ENCODE measurements at regions not wholly inside any gene's neighbourhood (a gene's known extent, or its start where the extent isn't known, plus 50 kb on each side); places are given as distances from the start of the nearest gene placed in this dataset.
A peak's percentile ranks its signal among the peaks of the same experiment; 100 is the strongest.
"Not testable (repeated sequence)": the region's sequence is repeated elsewhere in the genome, so short reads cannot be mapped to it uniquely, and the experiment has no call there.

- DNase-seq (ENCODE audit: low read depth), result peak; percentile 28
These were observed 99.6 kb upstream of the LYZL1 start for GRCh38 chr10:29189256-29189655.

DNA sequence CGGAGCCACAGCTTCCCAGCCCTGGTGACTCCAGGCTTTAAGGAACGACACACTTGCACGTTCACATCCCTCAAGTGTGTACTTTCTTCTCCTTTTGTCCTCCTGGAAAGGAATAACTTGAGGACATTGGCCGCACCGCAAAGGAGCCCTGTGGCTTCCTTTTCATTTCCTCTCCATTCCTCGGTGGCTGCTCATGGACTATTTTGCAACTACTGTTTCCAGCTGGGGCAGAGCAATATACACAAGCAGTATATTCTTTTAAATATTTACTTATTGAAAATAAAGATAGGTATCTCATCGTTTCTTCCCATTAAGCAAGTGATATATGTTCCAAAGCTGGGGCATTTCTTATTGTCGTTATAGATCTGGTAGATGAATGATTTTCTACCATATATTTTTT, 97.2 kb upstream of the LYZL1 start:
- no peak for DNase-seq (ENCODE audit: low read depth)

DNA sequence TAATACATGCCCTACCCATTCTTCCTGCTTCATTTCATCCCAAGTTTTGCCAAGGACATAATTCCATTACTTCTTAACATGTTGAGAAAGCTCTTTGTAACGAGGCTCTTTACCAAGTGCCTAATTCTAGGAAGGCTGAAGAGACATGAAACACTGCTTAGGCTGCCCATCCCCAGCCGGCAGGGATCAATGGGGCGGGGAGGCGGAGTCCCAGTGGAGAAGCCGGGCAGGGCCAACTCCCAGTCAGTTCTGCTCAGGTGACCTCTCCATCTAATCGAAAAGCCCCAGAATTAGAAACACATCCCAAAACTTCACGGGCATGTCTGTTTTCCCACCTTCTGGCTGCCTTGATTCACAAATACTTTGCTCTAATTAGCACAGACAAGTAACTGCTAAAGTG, 89.5 kb upstream of the LYZL1 start:
- no peak for DNase-seq (ENCODE audit: low read depth)

- no peak for DNase-seq (ENCODE audit: low read depth)
These were observed 88.8 kb upstream of the LYZL1 start for GRCh38 chr10:29199941-29200679.

DNA sequence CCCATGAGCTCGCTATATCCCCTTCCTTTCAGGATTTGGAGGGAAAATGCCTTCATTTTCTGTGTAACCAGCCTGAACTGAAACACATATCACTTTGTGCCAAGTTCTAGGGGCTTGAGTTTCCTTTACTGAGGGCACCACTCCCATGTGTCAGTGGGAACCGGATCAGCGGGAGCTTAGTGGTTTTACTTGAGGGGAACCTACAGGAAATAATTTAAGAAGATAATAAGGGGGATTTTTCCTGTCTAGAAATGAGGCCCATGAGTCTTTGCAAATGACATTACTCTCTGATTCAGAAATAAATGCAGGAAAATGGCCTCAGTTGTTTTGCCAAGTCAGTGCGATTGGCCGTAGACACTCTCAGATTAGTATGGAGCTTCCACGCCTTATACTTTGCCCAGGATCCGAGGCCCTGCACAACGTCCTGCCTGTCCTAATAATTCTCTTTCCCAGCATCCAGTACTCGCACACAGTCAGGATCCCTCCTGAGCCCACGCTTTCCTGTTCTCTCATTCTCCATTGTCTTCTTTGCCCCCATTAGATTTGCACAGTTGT, 86.4 kb upstream of the LYZL1 start:
- DNase-seq (ENCODE audit: low read depth), result no peak

DNA sequence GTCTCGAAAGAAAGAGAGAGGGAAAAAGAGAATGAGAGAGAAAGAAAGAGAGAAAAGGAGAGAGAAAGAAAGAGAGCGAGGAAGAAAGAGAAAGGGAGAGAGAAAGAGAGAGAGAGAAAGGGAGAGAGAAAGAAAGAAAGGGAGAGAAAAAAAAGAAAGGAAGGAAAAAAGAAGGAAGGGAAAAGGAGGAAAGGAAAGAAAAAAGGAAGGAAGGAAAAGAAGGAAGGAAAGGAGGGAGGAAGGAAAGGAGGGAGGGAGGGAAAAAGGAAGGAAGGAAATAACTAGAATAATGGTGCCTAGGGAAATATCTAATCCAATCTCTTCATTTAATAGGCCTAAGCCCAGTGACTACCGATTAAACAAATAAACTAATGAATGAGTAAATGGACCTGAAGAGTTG, 85.4 kb upstream of the LYZL1 start:
- no peak for DNase-seq (ENCODE audit: low read depth)

- DNase-seq (ENCODE audit: low read depth), result no peak
These were observed 84.6 kb upstream of the LYZL1 start for GRCh38 chr10:29204070-29204800.

GRCh38 chr10:29205787-29206186, 83.1 kb upstream of the LYZL1 start:
- no peak for DNase-seq (ENCODE audit: low read depth)

- DNase-seq (ENCODE audit: low read depth), result no peak
These were observed 80.0 kb upstream of the LYZL1 start for GRCh38 chr10:29208845-29209244.

- DNase-seq (ENCODE audit: low read depth), result no peak
These were observed 79.0 kb upstream of the LYZL1 start for GRCh38 chr10:29209830-29210229.

DNA sequence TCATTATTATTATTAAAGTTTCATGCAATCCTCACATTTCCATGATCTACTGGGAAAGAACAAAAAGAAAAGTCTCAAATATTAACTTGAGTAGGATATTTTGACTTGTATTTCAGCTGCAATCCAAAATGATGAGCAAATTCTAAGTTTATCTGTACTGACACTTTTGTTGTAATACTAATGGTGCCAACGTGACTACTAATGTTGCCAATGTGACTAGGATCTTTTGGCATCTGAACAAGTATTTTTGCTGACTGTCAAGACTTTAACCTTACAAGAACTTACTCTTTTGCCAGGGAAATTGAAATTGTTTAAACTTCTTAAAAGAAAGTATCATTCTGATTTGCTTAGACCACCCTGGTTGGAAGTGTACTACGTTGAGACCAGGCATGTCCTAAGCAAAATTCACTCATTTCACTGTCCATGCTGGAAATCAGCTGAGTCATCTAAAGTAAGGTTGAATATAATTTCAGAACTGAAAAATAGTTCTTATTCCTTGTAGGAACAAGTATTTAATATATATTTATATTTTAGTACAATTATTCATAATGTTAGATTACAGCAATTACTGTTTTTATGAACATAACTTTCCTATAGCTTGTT, 78.5 kb upstream of the LYZL1 start:
- DNase-seq (ENCODE audit: low read depth), result peak; percentile 1

GRCh38 chr10:29212597-29212996, 76.3 kb upstream of the LYZL1 start:
- no peak for DNase-seq (ENCODE audit: low read depth)

GRCh38 chr10:29214551-29214950, 74.3 kb upstream of the LYZL1 start:
- DNase-seq (ENCODE audit: low read depth), result no peak

- DNase-seq (ENCODE audit: low read depth), result no peak
These were observed 71.6 kb upstream of the LYZL1 start for GRCh38 chr10:29217292-29217738.

- no peak for DNase-seq (ENCODE audit: low read depth)
These were observed 65.5 kb upstream of the LYZL1 start for GRCh38 chr10:29223326-29223725.

DNA sequence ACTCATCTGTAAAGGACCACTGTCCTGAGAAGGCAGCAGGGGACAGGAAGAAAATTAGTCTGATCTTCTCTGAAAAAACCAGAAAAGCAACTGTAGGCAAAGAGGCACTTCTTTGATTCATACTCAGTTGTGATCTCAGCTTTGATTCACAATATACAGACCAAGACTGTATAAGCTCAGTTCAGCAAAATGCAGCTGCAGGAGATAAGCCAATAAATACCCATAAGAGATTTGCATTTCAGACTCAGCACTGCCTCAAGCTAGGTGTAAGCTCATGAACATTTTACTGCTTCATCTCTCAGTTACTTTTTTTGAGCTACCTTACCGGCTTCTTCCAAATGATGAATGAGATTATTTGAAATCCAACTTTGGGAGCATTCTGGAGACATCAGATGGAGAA, 64.2 kb upstream of the LYZL1 start:
- no peak for DNase-seq (ENCODE audit: low read depth)

DNA sequence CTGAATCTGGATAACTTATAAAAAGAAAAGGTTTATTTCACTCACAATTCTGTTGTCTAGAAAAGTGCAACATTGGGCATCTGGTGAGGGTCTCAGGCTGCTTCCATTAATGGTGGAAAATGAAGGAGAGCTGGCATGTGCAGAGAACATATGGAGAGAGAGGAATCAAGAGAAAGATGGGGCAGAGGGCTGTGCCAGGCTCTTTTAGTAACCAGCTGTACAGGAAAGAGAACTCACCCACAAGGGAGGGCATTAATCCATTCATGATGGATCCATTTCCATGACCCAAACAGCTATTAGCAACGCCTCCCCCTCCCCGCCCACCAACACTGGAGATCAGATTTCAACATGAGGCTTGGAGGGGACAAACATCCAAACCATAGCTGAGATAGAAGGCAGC, 61.7 kb upstream of the LYZL1 start:
- DNase-seq (ENCODE audit: low read depth), result no peak

DNA sequence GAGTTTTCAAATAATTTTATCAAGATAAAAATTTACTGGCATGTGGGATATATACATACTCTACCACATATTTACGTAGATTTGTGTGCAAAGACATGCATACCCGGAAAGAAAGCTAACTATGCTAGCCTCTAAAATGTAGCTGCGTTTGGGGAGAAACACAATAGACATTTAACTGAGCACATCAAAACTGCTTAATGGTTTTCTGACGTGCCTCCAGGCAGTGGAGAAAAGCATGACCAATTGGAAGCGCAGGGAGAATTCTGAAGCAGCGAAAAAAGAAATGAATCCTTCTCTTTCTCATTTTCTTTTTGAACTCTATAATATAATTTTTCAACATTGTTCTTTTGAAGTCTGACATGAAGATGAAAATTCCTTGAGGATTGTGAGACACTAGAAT, 60.3 kb upstream of the LYZL1 start:
- DNase-seq (ENCODE audit: low read depth), result no peak

- no peak for DNase-seq (ENCODE audit: low read depth)
These were observed 59.6 kb upstream of the LYZL1 start for GRCh38 chr10:29229258-29229705.

DNA sequence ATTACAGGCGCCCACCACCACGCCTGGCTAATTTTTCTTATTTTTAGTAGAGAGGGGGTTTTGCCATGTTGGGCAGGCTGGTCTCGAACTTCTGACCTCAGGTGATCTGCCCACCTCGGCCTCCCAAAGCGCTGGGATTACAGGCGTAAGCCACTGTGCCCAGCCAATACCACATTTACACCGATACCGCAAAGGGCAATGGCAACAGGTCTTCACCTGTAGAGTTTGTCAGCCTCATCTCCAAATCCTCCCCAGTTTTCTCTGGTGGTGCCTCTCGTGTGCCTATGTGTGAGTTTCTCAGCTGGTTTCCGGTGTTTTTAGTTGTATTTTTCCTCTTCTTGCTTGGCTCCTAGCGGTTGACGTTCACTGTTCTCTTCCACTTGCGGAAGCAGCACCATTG, 52.0 kb upstream of the LYZL1 start:
- DNase-seq (ENCODE audit: low read depth), result not testable (repeated sequence)

DNA sequence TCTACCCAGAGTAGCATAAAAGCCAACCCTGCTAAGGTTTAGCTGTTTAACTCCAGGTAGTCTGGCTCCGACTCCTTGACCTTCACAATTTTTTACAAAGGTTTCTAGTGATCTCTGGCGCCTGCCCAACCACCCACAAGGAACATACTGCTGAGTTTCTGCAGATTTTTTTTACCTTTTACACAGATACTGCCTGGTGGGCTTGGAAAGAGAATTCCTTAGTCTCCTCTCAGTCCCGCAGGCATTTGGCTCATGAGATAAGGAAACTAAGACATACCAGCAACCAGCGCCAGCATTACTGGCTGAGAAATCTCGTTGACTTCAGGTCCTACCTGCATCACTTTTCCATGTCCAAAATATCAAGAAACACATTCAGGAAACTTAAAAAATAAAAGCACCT, 51.1 kb upstream of the LYZL1 start:
- DNase-seq (ENCODE audit: low read depth), result no peak

GRCh38 chr10:29238523-29239135, 50.2 kb upstream of the LYZL1 start:
- DNase-seq (ENCODE audit: low read depth), result no peak

Measured in myocyte (in vitro differentiated cells).